A549 (cell line): ENCODE measurements at regions not wholly inside any gene's neighbourhood (a gene's known extent, or its start where the extent isn't known, plus 50 kb on each side); places are given as distances from the start of the nearest gene placed in this dataset.
"Not testable (repeated sequence)": the region's sequence is repeated elsewhere in the genome, so short reads cannot be mapped to it uniquely, and the experiment has no call there.

Source experiments
- ATAC-seq, 2 experiments: fragments of 200-7000 bp in 1 of 2; fragments of >200 bp in 1 of 2; cut with Nextera tagmentation in 1 of 2; cut with Tn5 transposase in 1 of 2; 3 replicates each; pipeline versions ENCODE4 v1.8.0 to v1.9.1; 2018 to 2020; ENCODE audit warnings: mild to moderate bottlenecking in 1 of 2, moderate library complexity in 1 of 2
- CTCF ChIA-PET: fragments of 300-600 bp; sonication (Branson Sonifier 250); formaldehyde crosslinking; extraction: SDS; loops from one replicate; lab custom pipeline; 2021; ENCODE audit warnings: antibody characterized with exemption, inconsistent platforms; lab: Yijun Ruan, JAX
- POLR2A ChIA-PET: fragments of 350-600 bp; formaldehyde crosslinking; extraction: SDS; loops from one replicate; lab custom pipeline; 2021; ENCODE audit warnings: antibody characterized with exemption, inconsistent platforms; lab: Yijun Ruan, JAX
- DNase-seq, 2 experiments: peaks; one replicate each; pipeline versions ENCODE4 v3.0.0 to v3.0.0-alpha.2; 2011 to 2016; ENCODE audit warnings: low read depth in 1 of 2, low spot score in 1 of 2
- FAIRE-seq: peaks from 2 replicates; lab custom pipeline; 2011; peaks lifted over from hg19 to GRCh38; lab: Jason Lieb, UNC
- H3K27ac ChIP-seq, 2 experiments: fragments of >200 bp; sonication (Bioruptor Twin); formaldehyde crosslinking; 3 replicates each; pipeline ENCODE4 v1.5.1; 2016 to 2017
- H3K4me1 ChIP-seq: fragments of >200 bp; sonication (Bioruptor Twin); formaldehyde crosslinking; 3 replicates; pipeline ENCODE4 v1.6.1; 2016
- H3K4me2 ChIP-seq: fragments of >200 bp; sonication (Bioruptor Twin); formaldehyde crosslinking; 3 replicates; pipeline ENCODE4 v1.6.1; 2016
- H3K4me3 ChIP-seq: fragments of >200 bp; sonication (Bioruptor Twin); formaldehyde crosslinking; 3 replicates; pipeline ENCODE4 v1.5.1; 2016
- H3K9me3 ChIP-seq: fragments of >200 bp; sonication (Bioruptor Twin); formaldehyde crosslinking; 3 replicates; pipeline ENCODE4 v1.6.1; 2016
- CBX8 ChIP-seq: fragments of 200-600 bp; sonication (generic); IDR thresholded peaks from 2 replicates; pipeline ENCODE4 v1.6.1; 2016
- CEBPB ChIP-seq, 2 experiments: fragments of >200 bp in 1 of 2; sonication (Bioruptor Twin) in 1 of 2; formaldehyde crosslinking in 1 of 2; IDR thresholded peaks; 2 replicates each; pipeline ENCODE4 v1.6.1; 2012 to 2016
- CHD4 ChIP-seq: fragments of 200-600 bp; sonication (generic); IDR thresholded peaks from 2 replicates; pipeline ENCODE4 v1.6.1; 2016; ENCODE audit warnings: antibody characterized with exemption, mild to moderate bottlenecking, borderline replicate concordance
- HOXB5 ChIP-seq: fragments of 250-450 bp; sonication (Bioruptor Pico); IDR thresholded peaks from 2 replicates; pipeline ENCODE4 v1.5.0; 2020; ENCODE audit warnings: mild to moderate bottlenecking, moderate library complexity
- JUN ChIP-seq, 2 experiments: fragments of >200 bp; sonication (Bioruptor Twin); formaldehyde crosslinking; IDR thresholded peaks; 2 replicates in 1 of 2; 3 replicates in 1 of 2; pipeline ENCODE4 v1.6.1; 2016 to 2017
- NFE2L2 ChIP-seq: fragments of 150-350 bp; conservative IDR thresholded peaks from 2 replicates; pipeline ENCODE4 v1.6.1; 2014; ENCODE audit warnings: low read length
- POLR2A ChIP-seq: IDR thresholded peaks from 2 replicates; pipeline ENCODE4 v1.6.1; 2012; ENCODE audit warnings: mild to moderate bottlenecking, low read length
- RAD21 ChIP-seq, 2 experiments: fragments of >200 bp in 1 of 2; sonication (Bioruptor Twin) in 1 of 2; formaldehyde crosslinking in 1 of 2; IDR thresholded peaks in 1 of 2; conservative IDR thresholded peaks in 1 of 2; 2 replicates in 1 of 2; 3 replicates in 1 of 2; pipeline ENCODE4 v1.6.1; 2012 to 2018; ENCODE audit warnings: inconsistent platforms in 1 of 2
- RNF2 ChIP-seq: fragments of 200-600 bp; sonication (generic); IDR thresholded peaks from 2 replicates; pipeline ENCODE4 v1.6.1; 2016; ENCODE audit warnings: low read depth, mild to moderate bottlenecking, antibody characterized with exemption, moderate library complexity, borderline replicate concordance
- SMC3 ChIP-seq: fragments of >200 bp; sonication (Bioruptor Twin); formaldehyde crosslinking; IDR thresholded peaks from 3 replicates; pipeline ENCODE4 v1.6.1; 2018; ENCODE audit warnings: inconsistent platforms
- ZFP36 ChIP-seq: fragments of 450-650 bp; IDR thresholded peaks from 2 replicates; pipeline ENCODE4 v1.6.1; 2014; ENCODE audit warnings: borderline replicate concordance; ENCODE audit not compliant: partially characterized antibody
- ZSCAN20 ChIP-seq: fragments of 250-450 bp; sonication (Bioruptor Pico); IDR thresholded peaks from 2 replicates; pipeline ENCODE4 v1.8.0; 2022; ENCODE audit warnings: mild to moderate bottlenecking, moderate library complexity
- WGBS: methylation state at CpG from one replicate; pipeline ENCODE4 v1.1.6; 2017; ENCODE audit errors: missing lambda C conversion rate; 5-methylcytosine and 5-hydroxymethylcytosine counted together
- TF ChIP-seq, protein P1 (sequence below): fragments of >200 bp; sonication (Bioruptor Twin); formaldehyde crosslinking; IDR thresholded peaks from 2 replicates; pipeline ENCODE4 v1.6.1; 2016
- TF ChIP-seq, protein P2 (sequence below): IDR thresholded peaks from 2 replicates; pipeline ENCODE4 v1.6.1; 2012
- TF ChIP-seq, protein P3 (sequence below): fragments of 250-450 bp; sonication (Bioruptor Pico); IDR thresholded peaks from 2 replicates; pipeline ENCODE4 v1.5.0; 2021; ENCODE audit warnings: mild to moderate bottlenecking, moderate library complexity, borderline replicate concordance
- TF ChIP-seq, protein P4 (sequence below): fragments of 200-600 bp; sonication (generic); IDR thresholded peaks from 2 replicates; pipeline ENCODE4 v1.6.1; 2016; ENCODE audit warnings: antibody characterized with exemption, mild to moderate bottlenecking, moderate library complexity
- TF ChIP-seq, protein P5 (sequence below): IDR thresholded peaks from 2 replicates; pipeline ENCODE4 v1.6.1; 2012; ENCODE audit warnings: low read depth, borderline replicate concordance

DNA sequence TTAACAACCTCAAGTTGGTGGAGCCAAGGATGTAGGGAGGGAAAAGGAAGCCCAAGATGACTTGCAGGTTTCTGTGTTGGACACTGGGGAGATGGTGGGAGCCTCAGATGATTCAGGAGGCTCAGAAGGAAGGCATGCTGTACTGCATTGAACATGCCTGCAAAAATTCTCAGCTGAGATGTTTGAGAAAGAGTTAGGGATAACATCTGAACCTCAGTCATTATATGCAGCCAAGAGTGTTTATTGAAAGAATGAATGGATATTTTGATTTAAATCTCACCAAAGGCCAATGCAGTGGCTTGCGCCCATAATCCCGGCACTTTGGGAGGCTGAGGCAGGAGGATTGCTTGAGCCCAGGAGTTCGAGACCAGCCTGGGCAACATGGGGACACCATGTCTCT lies 243.0 kb downstream of the MYCN start (continued):
- TF ChIP-seq ZFP36 = no peak
- TF ChIP-seq, protein P1, sequence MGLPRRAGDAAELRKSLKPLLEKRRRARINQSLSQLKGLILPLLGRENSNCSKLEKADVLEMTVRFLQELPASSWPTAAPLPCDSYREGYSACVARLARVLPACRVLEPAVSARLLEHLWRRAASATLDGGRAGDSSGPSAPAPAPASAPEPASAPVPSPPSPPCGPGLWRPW = no peak
- TF ChIP-seq CBX8 = no peak
- TF ChIP-seq, protein P2, sequence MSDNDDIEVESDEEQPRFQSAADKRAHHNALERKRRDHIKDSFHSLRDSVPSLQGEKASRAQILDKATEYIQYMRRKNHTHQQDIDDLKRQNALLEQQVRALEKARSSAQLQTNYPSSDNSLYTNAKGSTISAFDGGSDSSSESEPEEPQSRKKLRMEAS = no peak
- TF ChIP-seq HOXB5 (CRISPR knock-in tag) = no peak
- TF ChIP-seq, all 56 proteins: peak for 0

DNA sequence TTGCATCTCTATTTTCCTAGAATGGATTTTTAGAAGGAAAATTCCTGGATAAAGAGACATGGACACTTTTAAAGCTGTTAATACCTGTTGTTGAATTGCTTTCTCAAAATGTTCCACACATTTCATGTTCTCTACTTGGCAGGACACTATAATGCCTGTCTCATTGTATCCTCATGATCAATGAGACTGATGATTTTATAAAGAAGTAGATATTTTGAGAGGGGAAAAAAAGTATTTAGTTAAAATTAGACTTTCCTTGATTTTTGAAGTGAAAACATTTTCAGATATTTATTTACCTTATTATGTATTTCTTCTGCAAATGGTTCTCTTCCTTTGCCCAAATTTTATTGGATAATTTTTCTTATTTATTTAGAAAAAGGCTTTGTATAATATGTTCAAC lies 242.5 kb downstream of the MYCN start:
- no peak for ATAC-seq
- ChIA-PET POLR2A (no interaction called here), CTCF (no interaction called here)
- TF ChIP-seq ZSCAN20 (CRISPR knock-in tag) (no peak), JUN (IDR thresholded peaks at IDR 0.05) (no peak), POLR2A (no peak), SMC3 (no peak), RNF2 (no peak), CEBPB (IDR thresholded peaks at IDR 0.05) (no peak), HOXB5 (CRISPR knock-in tag) (no peak), CHD4 (no peak), RAD21 (conservative IDR thresholded peaks at IDR 0.05 in 1 of 2, IDR thresholded peaks at IDR 0.05 in 1 of 2) (no peak)
- TF ChIP-seq, protein P2 = no peak
- TF ChIP-seq, protein P3, sequence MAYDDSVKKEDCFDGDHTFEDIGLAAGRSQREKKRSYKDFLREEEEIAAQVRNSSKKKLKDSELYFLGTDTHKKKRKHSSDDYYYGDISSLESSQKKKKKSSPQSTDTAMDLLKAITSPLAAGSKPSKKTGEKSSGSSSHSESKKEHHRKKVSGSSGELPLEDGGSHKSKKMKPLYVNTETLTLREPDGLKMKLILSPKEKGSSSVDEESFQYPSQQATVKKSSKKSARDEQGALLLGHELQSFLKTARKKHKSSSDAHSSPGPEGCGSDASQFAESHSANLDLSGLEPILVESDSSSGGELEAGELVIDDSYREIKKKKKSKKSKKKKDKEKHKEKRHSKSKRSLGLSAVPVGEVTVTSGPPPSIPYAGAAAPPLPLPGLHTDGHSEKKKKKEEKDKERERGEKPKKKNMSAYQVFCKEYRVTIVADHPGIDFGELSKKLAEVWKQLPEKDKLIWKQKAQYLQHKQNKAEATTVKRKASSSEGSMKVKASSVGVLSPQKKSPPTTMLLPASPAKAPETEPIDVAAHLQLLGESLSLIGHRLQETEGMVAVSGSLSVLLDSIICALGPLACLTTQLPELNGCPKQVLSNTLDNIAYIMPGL (CRISPR knock-in tag) = no peak
- TF ChIP-seq, protein P4, sequence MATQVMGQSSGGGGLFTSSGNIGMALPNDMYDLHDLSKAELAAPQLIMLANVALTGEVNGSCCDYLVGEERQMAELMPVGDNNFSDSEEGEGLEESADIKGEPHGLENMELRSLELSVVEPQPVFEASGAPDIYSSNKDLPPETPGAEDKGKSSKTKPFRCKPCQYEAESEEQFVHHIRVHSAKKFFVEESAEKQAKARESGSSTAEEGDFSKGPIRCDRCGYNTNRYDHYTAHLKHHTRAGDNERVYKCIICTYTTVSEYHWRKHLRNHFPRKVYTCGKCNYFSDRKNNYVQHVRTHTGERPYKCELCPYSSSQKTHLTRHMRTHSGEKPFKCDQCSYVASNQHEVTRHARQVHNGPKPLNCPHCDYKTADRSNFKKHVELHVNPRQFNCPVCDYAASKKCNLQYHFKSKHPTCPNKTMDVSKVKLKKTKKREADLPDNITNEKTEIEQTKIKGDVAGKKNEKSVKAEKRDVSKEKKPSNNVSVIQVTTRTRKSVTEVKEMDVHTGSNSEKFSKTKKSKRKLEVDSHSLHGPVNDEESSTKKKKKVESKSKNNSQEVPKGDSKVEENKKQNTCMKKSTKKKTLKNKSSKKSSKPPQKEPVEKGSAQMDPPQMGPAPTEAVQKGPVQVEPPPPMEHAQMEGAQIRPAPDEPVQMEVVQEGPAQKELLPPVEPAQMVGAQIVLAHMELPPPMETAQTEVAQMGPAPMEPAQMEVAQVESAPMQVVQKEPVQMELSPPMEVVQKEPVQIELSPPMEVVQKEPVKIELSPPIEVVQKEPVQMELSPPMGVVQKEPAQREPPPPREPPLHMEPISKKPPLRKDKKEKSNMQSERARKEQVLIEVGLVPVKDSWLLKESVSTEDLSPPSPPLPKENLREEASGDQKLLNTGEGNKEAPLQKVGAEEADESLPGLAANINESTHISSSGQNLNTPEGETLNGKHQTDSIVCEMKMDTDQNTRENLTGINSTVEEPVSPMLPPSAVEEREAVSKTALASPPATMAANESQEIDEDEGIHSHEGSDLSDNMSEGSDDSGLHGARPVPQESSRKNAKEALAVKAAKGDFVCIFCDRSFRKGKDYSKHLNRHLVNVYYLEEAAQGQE = no peak
- no peak overlapping the region for H3K27ac ChIP-seq
- no peak for DNase-seq
- H3K4me1 ChIP-seq = no peaks in the 10 kb centered on the region
- FAIRE-seq = no peak
- H3K9me3 ChIP-seq = no peaks in the 10 kb centered on the region
- H3K4me2 ChIP-seq = no peak overlapping the region
- H3K4me3 ChIP-seq = no peak overlapping the region

DNA sequence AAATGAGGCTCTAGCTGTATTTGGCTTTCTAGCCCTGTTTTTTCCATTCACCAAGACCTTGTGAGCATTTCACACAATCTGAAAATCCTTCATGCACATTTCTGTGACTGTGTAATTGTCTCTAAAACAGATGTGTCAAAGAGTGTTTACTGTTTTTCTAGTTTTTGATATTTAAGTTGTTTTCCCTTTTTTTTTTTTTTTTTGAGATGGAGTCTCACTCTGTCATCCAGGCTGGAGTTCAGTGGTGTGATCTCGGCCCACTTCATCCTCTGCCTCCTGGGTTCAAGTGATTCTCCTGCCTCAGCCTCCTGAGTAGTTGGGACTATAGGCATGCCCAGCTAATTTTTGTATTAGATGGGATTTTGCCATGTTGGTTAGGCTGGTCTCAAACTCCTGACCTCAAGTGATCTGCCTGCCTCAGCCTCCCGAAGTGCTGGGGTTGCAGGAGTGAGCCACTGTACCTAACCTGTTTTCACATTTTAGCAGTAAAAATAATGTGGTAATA lies 242.0 kb downstream of the MYCN start:
- DNase-seq, H3K4me1 ChIP-seq, H3K4me3 ChIP-seq, H3K27ac ChIP-seq, CTCF ChIA-PET, H3K4me2 ChIP-seq, FAIRE-seq, ATAC-seq, POLR2A ChIA-PET, H3K9me3 ChIP-seq: not testable (repeated sequence)
- 15% methylated on average over 2 of the region's 2 CpGs for WGBS

DNA sequence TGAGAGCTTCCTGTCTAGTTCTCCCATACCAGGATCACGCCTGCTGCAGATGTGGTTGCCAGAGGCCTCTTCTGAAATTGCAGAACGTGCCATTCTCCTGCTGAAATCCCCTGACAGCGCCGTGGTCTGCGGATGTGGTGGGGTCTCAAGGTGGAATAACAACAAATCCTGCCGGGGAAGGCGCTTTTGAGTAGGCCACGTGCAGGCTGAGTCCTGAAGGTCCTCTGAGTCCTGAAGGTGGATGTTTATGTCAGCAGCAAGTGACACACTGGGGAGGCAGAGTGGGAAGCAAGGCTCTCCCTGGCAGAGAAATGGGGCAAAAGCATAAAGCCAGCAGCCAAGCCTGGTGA lies 241.4 kb downstream of the MYCN start:
- ATAC-seq = no peak
- FAIRE-seq = no peak
- CTCF ChIA-PET = interaction anchor here (0.6 kb wide), 1 partner anchor 146 kb away, joined by 3 read pairs; no protein-coding TSS in a partner anchor
- no peak overlapping the region for H3K4me2 ChIP-seq
- H3K4me1 ChIP-seq = no peaks in the 10 kb centered on the region
- WGBS = 39% methylated on average over 8 of the region's 8 CpGs
- H3K9me3 ChIP-seq = no peaks in the 10 kb centered on the region
- TF ChIP-seq NFE2L2 = no peak
- TF ChIP-seq, protein P5, sequence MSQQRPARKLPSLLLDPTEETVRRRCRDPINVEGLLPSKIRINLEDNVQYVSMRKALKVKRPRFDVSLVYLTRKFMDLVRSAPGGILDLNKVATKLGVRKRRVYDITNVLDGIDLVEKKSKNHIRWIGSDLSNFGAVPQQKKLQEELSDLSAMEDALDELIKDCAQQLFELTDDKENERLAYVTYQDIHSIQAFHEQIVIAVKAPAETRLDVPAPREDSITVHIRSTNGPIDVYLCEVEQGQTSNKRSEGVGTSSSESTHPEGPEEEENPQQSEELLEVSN = no peak
- POLR2A ChIA-PET = no interaction called here
- DNase-seq = no peak
- no peak overlapping the region for H3K4me3 ChIP-seq
- no peak overlapping the region for H3K27ac ChIP-seq
